Mucosa of gallbladder (tissue), 1 donor: ENCODE measurements at regions not wholly inside any gene's neighbourhood (a gene's known extent, or its start where the extent isn't known, plus 50 kb on each side); places are given as distances from the start of the nearest gene placed in this dataset.
A peak's percentile ranks its signal among the peaks of the same experiment; 100 is the strongest.
"Not testable (repeated sequence)": the region's sequence is repeated elsewhere in the genome, so short reads cannot be mapped to it uniquely, and the experiment has no call there.

Experiments used
- DNase-seq: peaks from one replicate; pipeline ENCODE4 v3.0.0-alpha.2; 2020; ENCODE audit warnings: low spot score
- donor health status: DM: no; HTN: no; CAD: no.

DNA sequence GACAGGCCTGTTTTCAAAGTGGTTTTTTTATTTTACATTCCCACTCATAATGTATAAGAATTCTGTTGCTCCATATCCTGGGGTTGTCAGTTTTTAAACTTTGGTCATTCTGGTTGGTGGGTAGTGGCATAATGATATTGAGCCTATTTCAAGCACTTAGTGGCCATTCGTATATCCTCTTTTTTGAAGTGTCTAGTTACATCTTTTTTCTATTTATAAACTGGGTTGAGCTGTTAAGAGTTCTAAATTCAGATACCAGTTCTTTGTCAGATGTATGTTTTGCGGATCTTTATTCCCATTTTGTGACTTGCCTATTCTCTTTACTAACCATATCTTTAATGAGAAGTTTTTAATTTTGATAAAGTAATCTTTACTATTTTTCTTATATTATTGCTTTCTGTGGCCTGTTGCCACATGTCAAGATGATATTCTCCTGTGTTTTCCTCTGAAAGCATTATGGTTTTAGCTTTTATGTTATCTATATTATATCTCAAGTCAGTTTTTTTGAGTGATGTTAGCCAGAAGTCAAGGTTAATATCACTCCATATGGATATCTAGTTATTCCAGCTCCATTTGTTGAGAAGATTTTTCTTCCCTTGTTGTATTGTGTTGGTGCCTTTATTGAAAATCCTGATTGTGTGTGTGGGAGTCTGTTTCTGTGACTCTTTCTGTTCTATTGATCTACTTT, 110.9 kb downstream of the FHIP1A start:
- DNase-seq = no peak

- no peak for DNase-seq
Measured at GRCh38 chr4:151522866-151523519, 114.0 kb downstream of the FHIP1A start.

DNA sequence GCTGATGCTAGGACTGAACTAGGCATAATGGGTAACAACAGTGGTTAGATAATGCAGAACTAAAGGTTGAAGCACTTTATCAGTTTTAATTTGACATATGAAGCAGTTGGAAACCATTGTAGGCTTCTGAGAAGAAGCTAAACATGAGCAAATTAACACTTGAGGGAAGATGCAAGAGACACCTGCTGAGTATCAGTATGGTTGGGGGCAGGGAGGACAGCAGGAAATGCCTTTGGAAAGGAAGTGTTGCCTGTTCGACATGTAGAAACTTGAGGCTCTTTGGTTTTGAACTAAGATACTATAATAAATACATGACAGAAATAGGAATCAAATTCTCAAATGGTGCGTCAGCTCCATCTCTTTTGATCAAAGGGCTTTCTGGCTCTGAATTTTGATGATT, 115.6 kb downstream of the FHIP1A start:
- DNase-seq = no peak

DNA sequence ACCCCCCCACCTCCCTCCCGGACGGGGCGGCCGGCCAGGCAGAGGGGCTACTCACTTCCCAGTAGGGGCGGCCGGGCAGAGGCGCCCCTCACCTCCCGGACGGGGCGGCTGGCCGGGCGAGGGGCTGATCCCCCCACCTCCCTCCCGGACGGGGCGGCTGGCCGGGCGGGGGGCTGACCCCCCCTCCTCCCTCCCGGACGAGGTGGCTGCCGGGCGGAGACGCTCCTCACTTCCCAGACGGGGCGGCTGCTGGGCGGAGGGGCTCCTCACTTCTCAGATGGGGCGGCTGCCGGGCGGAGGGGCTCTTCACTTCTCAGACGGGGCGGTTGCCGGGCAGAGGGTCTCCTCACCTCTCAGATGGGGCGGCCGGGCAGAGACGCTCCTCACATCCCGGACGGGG, 117.5 kb downstream of the FHIP1A start:
- not testable (repeated sequence) for DNase-seq

GRCh38 chr4:151527699-151528098, 118.7 kb downstream of the FHIP1A start:
- no peak for DNase-seq

GRCh38 chr4:151529187-151529586, 120.2 kb downstream of the FHIP1A start:
- no peak for DNase-seq

GRCh38 chr4:151530230-151530629, 121.3 kb downstream of the FHIP1A start:
- no peak for DNase-seq

GRCh38 chr4:151530783-151531182, 121.8 kb downstream of the FHIP1A start:
- DNase-seq = no peak

GRCh38 chr4:151532001-151532708, 123.2 kb downstream of the FHIP1A start:
- no peak for DNase-seq

- no peak for DNase-seq
Measured at GRCh38 chr4:151534195-151534594, 125.2 kb downstream of the FHIP1A start.

DNA sequence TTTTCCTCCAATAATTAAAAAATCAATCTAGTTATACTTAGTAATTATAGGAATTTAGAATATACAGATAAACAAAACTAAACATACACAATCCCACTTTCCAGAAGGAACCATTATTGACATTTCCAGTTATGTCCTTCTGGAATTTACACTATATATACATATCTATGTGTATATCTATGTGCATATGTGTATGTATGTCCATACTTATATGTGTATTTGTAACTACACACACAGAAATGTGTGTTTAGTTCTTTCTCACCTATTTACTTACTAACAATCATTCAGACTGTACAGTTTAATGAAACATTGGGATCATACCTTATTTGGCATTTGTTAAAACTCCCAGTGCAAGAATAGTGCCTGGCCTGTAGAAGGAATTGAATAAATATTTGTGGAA, 126.4 kb downstream of the FHIP1A start:
- no peak for DNase-seq

DNA sequence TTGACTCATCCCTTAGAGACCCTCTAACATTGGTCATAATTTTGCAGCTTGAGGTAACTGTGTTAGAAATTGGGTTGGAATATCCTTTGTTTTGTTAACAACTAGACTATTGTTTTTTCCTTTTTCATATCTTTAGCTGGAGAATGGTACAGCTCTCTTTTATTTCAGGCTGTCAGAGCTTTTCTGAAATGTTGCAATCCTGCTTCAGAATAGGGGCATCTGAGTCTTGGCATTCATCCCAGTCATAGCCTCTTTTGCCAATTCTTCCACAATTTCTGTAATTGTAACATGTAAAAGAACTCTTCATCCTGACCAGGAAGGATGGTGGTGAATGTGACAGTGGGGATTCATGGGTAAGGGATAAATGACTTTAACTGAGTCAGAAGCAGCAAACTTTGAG, 128.7 kb downstream of the FHIP1A start:
- DNase-seq = no peak

GRCh38 chr4:151538963-151539362, 130.0 kb downstream of the FHIP1A start:
- DNase-seq = no peak

DNA sequence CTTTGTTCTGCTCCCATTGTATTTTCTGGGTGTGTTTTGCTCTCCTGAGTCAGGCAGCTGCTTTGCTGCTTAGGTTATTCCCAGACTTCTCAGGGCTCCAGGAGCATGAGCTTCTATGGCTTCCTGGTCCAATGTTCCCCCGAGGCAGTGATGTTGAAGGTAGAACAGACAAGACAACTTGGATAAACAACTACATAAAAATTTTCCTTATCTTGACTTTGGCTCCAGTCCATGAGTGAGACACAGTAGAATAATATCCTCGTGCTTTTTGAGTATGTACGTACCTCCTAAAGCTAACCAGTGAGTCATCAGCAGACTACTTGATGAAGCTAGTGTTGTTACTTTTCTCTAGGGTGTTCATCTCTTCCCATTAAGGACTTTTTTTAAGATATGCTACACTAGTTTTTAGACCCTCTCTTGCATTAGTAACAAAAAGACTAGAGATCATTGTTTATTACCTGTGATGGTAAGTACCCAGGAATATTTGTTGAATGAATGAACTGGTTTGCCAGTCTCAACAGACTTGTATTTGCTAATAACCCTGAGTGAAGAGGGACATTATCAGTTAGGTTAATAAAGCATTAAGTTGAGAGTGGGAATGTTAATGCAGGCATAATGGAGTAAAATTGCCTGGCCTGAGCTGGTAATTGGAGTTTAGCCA, 131.9 kb downstream of the FHIP1A start:
- DNase-seq = peak; percentile 31

- no peak for DNase-seq
Measured at GRCh38 chr4:151541389-151542071, 132.6 kb downstream of the FHIP1A start.

DNA sequence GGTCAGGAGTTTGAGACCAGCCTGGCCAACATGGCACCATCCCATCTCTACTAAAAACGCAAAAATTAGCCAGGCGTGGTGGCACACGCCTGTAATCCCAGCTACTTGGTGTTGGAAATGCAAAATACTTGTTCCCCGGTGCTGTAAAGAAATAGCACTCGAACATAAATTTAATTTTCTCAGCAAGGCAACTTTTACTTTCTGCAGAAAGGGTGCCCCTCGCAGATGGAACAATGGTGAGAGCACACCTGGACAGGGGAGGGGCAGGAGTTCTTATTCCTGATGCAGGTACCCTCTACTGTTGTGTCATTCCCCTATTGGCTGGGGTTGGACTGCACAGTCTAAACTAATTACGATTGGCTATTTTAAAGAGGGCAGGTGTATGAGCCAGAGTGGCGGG, 139.7 kb downstream of the FHIP1A start:
- DNase-seq = no peak

- DNase-seq = not testable (repeated sequence)
Measured at GRCh38 chr4:151549378-151549777, 140.4 kb downstream of the FHIP1A start.

GRCh38 chr4:151553874-151554273, 144.9 kb downstream of the FHIP1A start:
- peak; percentile 16 for DNase-seq

GRCh38 chr4:151555151-151555945, 146.4 kb downstream of the FHIP1A start:
- no peak for DNase-seq

- no peak for DNase-seq
Measured at GRCh38 chr4:151558496-151559113, 149.6 kb downstream of the FHIP1A start.

- no peak for DNase-seq
Measured at GRCh38 chr4:151559595-151559994, 150.6 kb downstream of the FHIP1A start.
